GM18505 (cell line): ENCODE measurements at regions not wholly inside any gene's neighbourhood (a gene's known extent, or its start where the extent isn't known, plus 50 kb on each side); places are given as distances from the start of the nearest gene placed in this dataset.
A peak's percentile ranks its signal among the peaks of the same experiment; 100 is the strongest.

Experiments
- ATAC-seq: cut with Tn5 transposase; IDR thresholded peaks from one replicate; pipeline ENCODE4 v1.9.1; 2021; ENCODE audit not compliant: unreplicated experiment
- POLR2A ChIP-seq: IDR thresholded peaks from 4 replicates; pipeline ENCODE4 v1.6.1; 2011; ENCODE audit warnings: borderline replicate concordance; ENCODE audit not compliant: insufficient read depth, insufficient read length; ENCODE audit errors: extremely low read depth

GRCh38 chr7:13042605-13043236, 355.3 kb downstream of the ARL4A start:
- TF ChIP-seq POLR2A, result no peak
- no peak for ATAC-seq

GRCh38 chr7:13044309-13044708, 356.9 kb downstream of the ARL4A start:
- no peak for ATAC-seq
- no peak for TF ChIP-seq POLR2A

DNA sequence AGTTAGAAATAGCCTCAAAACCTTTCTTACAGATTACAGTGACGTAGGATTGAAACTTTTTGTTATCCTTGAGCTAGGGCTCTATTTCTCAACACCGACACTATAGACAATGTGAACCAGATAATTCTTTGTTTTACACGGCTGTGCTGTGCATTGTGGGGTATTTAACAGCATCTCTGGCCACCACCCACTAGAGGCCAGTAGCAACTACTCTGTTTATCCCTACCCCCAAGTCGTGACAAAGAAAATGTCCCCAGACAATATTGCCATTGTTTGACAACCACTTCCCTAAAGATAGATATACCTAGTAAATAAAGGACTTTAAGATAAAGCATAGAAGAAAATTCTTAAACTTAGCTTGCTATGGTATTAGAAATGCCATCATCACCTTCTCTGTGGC, 359.6 kb downstream of the ARL4A start:
- TF ChIP-seq POLR2A, result no peak
- ATAC-seq, result no peak

- no peak for TF ChIP-seq POLR2A
- ATAC-seq, result no peak
Observed at GRCh38 chr7:13049946-13050345, 362.5 kb downstream of the ARL4A start.

GRCh38 chr7:13050703-13051102, 363.3 kb downstream of the ARL4A start:
- TF ChIP-seq POLR2A, result no peak
- ATAC-seq, result no peak

DNA sequence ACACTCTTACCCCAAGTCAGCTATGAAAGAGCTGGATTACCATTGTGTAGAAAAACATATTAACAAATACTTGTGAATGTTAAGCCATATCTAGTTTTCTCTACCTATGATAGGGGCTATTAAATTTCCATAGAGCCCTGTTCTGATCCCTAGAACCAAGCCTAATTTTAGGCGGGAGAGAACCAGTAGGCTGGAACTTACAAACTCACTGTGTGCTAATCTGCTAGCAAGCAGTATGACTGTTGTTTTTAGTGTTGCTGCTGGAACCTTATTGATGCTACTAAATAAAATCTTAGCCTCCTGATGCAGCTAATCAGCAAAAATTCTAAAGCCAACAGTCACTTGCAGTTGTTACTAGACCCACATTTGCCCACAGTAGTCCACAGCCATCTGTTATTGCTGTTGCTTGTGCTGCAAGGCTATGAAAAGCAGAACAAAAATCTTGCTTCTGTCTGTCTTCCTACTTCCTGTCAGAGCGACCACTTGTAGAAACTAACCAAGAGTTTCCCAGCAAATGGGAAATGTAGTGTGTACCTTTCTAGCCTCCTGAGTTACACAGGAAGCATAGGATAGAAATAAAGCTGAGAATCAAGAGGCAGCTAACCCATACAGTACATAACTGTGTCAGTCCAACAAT, 368.4 kb downstream of the ARL4A start:
- ATAC-seq, result no peak
- TF ChIP-seq POLR2A, result no peak

GRCh38 chr7:13057462-13058200, 370.2 kb downstream of the ARL4A start:
- no peak for TF ChIP-seq POLR2A
- peak; percentile 94 for ATAC-seq

GRCh38 chr7:13060173-13060572, 372.7 kb downstream of the ARL4A start:
- no peak for ATAC-seq
- no peak for TF ChIP-seq POLR2A

- ATAC-seq, result no peak
- no peak for TF ChIP-seq POLR2A
Observed at GRCh38 chr7:13061115-13061514, 373.7 kb downstream of the ARL4A start.

- TF ChIP-seq POLR2A, result no peak
- no peak for ATAC-seq
Observed at GRCh38 chr7:13062631-13063030, 375.2 kb downstream of the ARL4A start.

- TF ChIP-seq POLR2A, result no peak
- ATAC-seq, result no peak
Observed at GRCh38 chr7:13067036-13067435, 379.6 kb downstream of the ARL4A start.

DNA sequence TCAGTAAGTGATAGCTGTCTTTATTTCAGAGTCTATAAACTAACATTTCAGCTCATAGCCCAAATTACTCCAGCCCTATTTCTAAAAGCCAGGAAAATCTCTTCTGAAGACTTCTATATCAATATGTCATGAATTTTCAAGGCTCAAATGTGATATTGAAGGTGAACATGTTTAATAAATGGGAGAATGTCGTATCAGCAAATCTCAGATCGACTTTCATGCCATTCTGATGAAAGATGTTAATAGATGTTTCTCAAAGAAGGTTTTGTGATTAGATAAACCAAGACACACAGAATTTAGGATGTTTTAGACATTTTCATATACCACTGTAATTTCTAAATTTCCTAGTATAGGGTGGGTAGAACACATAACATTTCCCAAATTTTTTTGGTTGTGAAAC, 380.6 kb downstream of the ARL4A start:
- no peak for ATAC-seq
- TF ChIP-seq POLR2A, result no peak

DNA sequence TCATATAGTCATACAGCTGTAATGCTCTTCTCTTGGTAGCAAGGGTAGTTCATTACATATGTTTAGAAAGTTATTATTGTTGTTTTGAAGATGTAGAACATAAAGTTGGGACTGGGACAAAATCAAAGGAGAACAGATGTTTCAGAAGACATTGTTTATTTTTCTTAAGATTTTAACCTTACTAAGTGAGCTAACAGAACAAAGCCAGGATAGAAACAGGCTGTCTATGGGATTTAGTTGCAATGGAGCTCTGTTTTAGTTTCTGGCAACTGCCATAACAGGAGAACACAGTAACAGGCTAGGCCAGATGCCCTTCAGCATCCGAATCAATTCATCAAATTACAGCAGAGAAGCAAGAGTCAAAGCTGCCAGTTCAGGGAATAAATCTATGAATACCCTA, 382.4 kb downstream of the ARL4A start:
- TF ChIP-seq POLR2A, result no peak
- ATAC-seq, result no peak

DNA sequence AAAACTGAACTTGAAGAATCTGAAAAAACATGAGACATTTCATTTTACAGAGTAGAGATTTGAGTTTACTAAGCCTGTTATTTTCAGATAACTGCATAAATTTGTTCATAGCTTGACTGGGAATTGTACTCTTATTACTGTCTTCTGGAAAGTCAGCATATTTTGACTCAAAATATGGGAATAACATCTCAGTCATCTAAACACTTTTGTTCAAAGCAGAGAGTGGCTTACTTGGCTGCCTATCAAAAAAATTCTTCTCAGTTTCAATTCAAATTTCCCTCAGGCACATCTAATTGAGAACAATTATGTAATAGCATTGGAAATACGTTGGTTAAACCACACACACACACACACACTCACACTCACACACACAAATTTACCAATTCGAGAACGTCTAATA, 384.6 kb downstream of the ARL4A start:
- no peak for ATAC-seq
- no peak for TF ChIP-seq POLR2A

DNA sequence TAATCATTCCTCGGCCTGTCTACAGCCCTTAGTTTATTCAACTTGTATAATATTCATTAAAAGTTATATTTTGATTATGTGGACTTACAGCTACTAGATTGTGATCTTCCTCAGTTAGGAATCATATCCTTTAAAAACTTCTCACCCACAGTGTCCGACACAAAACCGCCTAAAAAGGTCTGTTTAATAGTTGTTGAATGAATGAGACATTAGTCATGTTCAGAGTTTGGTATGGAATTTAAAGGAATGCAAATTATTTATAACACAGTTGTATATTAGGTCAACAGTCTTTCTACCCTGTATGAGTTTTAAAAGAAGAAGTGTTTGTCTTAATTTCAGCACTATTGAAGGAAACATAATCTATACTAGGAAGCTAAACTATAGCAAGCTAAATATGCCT, 390.0 kb downstream of the ARL4A start:
- ATAC-seq, result no peak
- TF ChIP-seq POLR2A, result no peak

DNA sequence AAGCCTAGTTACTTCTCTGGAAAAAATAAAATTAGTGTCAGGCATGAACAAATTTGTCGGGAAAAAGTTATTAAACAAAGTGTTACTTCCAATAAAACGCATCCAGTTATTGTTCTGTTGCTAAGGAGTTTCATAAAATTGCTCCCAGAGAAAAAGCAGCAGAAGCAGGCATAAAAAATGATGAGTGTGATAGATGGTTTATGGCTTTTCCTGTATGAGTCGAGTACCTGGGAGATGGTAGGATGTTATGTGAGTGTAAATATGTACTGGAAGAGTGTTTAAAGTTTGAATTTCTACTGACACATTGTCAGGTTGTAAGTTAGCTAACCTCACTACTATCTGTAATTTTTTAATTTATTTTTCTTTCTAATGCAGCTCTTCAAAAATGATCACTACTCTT, 390.7 kb downstream of the ARL4A start:
- ATAC-seq, result no peak

More for the DNA sequence above, 390.7 kb downstream of the ARL4A start:
- no peak for TF ChIP-seq POLR2A
